H9 (cell line): ENCODE measurements at regions not wholly inside any gene's neighbourhood (a gene's known extent, or its start where the extent isn't known, plus 50 kb on each side); places are given as distances from the start of the nearest gene placed in this dataset.

Experiments used
- DNase-seq: peaks from one replicate; pipeline ENCODE4 v3.0.0-alpha.2; 2017
- H2AFZ ChIP-seq: one replicate; pipeline ENCODE4 v1.6.1; 2013; ENCODE audit warnings: mild to moderate bottlenecking, low read length, control low read depth, moderate library complexity
- H2AK5ac ChIP-seq: 2 replicates; pipeline ENCODE4 v1.6.1; 2013; ENCODE audit warnings: low read length, control low read depth, mixed read lengths; ENCODE audit not compliant: insufficient read length
- H2BK120ac ChIP-seq: one replicate; pipeline ENCODE4 v1.6.1; 2013; ENCODE audit warnings: low read depth, mild to moderate bottlenecking, low read length, control low read depth, inconsistent platforms; ENCODE audit not compliant: poor library complexity, severe bottlenecking
- H2BK12ac ChIP-seq: 2 replicates; pipeline ENCODE4 v1.6.1; 2013; ENCODE audit warnings: low read length, control low read depth, mixed read lengths, low read depth; ENCODE audit not compliant: insufficient read length
- H2BK15ac ChIP-seq: 2 replicates; pipeline ENCODE4 v1.6.1; 2013; ENCODE audit warnings: low read depth, low read length, control low read depth
- H2BK20ac ChIP-seq: one replicate; pipeline ENCODE4 v1.6.1; 2013; ENCODE audit warnings: low read depth, mild to moderate bottlenecking, low read length, control low read depth, inconsistent platforms; ENCODE audit not compliant: poor library complexity, severe bottlenecking
- H2BK5ac ChIP-seq: 2 replicates; pipeline ENCODE4 v1.6.1; 2013; ENCODE audit warnings: low read length, control low read depth, mixed read lengths; ENCODE audit not compliant: insufficient read length
- H3K14ac ChIP-seq: 2 replicates; pipeline ENCODE4 v1.6.1; 2013; ENCODE audit warnings: low read length, control low read depth; ENCODE audit not compliant: insufficient read depth
- H3K18ac ChIP-seq: 2 replicates; pipeline ENCODE4 v1.6.1; 2013; ENCODE audit warnings: low read depth, mild to moderate bottlenecking, mixed read lengths, low read length, control low read depth; ENCODE audit not compliant: insufficient read length
- H3K23ac ChIP-seq: 2 replicates; pipeline ENCODE4 v1.6.1; 2013; ENCODE audit warnings: low read length, control low read depth, mixed read lengths, low read depth; ENCODE audit not compliant: insufficient read length
- H3K23me2 ChIP-seq: 2 replicates; pipeline ENCODE4 v1.6.1; 2013; ENCODE audit warnings: low read depth, mild to moderate bottlenecking, mixed read lengths, low read length, control low read depth; ENCODE audit not compliant: insufficient read length, poor library complexity, severe bottlenecking
- H3K27ac ChIP-seq: 2 replicates; pipeline ENCODE4 v1.5.1; 2013; ENCODE audit warnings: low read length, control low read depth, mixed read lengths, low read depth; ENCODE audit not compliant: insufficient read length
- H3K27me3 ChIP-seq: 2 replicates; pipeline ENCODE4 v1.6.1; 2013; ENCODE audit warnings: low read length, control low read depth, inconsistent platforms; ENCODE audit not compliant: insufficient read depth
- H3K4ac ChIP-seq: 2 replicates; pipeline ENCODE4 v1.6.1; 2013; ENCODE audit warnings: low read depth, mild to moderate bottlenecking, control low read depth, inconsistent platforms, low read length, moderate library complexity
- H3K4me1 ChIP-seq: 2 replicates; pipeline ENCODE4 v1.6.1; 2013; ENCODE audit warnings: low read length, control low read depth, inconsistent platforms; ENCODE audit not compliant: insufficient read depth
- H3K4me2 ChIP-seq: 2 replicates; pipeline ENCODE4 v1.6.1; 2013; ENCODE audit warnings: low read length, control low read depth, mixed read lengths; ENCODE audit not compliant: insufficient read length, insufficient read depth
- H3K56ac ChIP-seq: 2 replicates; pipeline ENCODE4 v1.6.1; 2013; ENCODE audit warnings: low read depth, mild to moderate bottlenecking, mixed read lengths, low read length, control low read depth; ENCODE audit not compliant: insufficient read length
- H3K79me1 ChIP-seq: 2 replicates; pipeline ENCODE4 v1.6.1; 2013; ENCODE audit warnings: low read depth, mild to moderate bottlenecking, moderate library complexity, low read length, control low read depth, inconsistent platforms; ENCODE audit not compliant: insufficient read depth, poor library complexity, severe bottlenecking
- H3K79me2 ChIP-seq: 2 replicates; pipeline ENCODE4 v1.6.1; 2013; ENCODE audit warnings: low read length, control low read depth, inconsistent platforms; ENCODE audit not compliant: insufficient read depth
- H3K9ac ChIP-seq: 2 replicates; pipeline ENCODE4 v1.6.1; 2013; ENCODE audit warnings: low read length, control low read depth, mixed read lengths; ENCODE audit not compliant: insufficient read length; ENCODE audit errors: extremely low read depth
- H3K9me3 ChIP-seq: one replicate; pipeline ENCODE4 v1.6.1; 2013; ENCODE audit warnings: low read depth, low read length, inconsistent platforms; ENCODE audit not compliant: control insufficient read depth
- H3T11ph ChIP-seq: one replicate; pipeline ENCODE4 v1.6.1; 2013; ENCODE audit warnings: mild to moderate bottlenecking, low read length, control low read depth, inconsistent platforms
- H4K20me1 ChIP-seq: one replicate; pipeline ENCODE4 v1.6.1; 2013; ENCODE audit not compliant: control insufficient read depth, insufficient read length, insufficient read depth
- H4K5ac ChIP-seq: 2 replicates; pipeline ENCODE4 v1.6.1; 2013; ENCODE audit warnings: low read depth, mild to moderate bottlenecking, mixed read lengths, low read length, control low read depth; ENCODE audit not compliant: insufficient read length
- H4K8ac ChIP-seq: replicated peaks from 2 replicates; pipeline ENCODE4 v1.6.1; 2013; ENCODE audit warnings: low read length, control low read depth, mixed read lengths, low read depth; ENCODE audit not compliant: insufficient read length
- H4K91ac ChIP-seq: 2 replicates; pipeline ENCODE4 v1.6.1; 2013; ENCODE audit warnings: low read depth, mild to moderate bottlenecking, moderate library complexity, mixed read lengths, low read length, control low read depth; ENCODE audit not compliant: insufficient read length
- H3K27ac Mint-ChIP-seq, 3 experiments: 2 replicates in 2 of 3; 3 replicates in 1 of 3; pipeline ENCODE4 v1.8.0; 2020 to 2021; ENCODE audit warnings: mixed read lengths in 3 of 3, mild to moderate bottlenecking in 1 of 3, moderate library complexity in 1 of 3
- H3K27me3 Mint-ChIP-seq: 2 replicates; pipeline ENCODE4 v1.8.0; 2021; ENCODE audit warnings: low read depth, mild to moderate bottlenecking, moderate library complexity, mixed read lengths
- H3K36me3 Mint-ChIP-seq, 3 experiments: 2 replicates in 2 of 3; 3 replicates in 1 of 3; pipeline ENCODE4 v1.8.0; 2020 to 2021; ENCODE audit warnings: low read depth in 3 of 3, mixed read lengths in 3 of 3; ENCODE audit not compliant: insufficient read depth in 1 of 3
- H3K4me1 Mint-ChIP-seq, 2 experiments: 2 replicates each; pipeline ENCODE4 v1.8.0; 2020; ENCODE audit warnings: mixed read lengths in 2 of 2
- H3K4me3 Mint-ChIP-seq, 2 experiments: 2 replicates in 1 of 2; 3 replicates in 1 of 2; pipeline ENCODE4 v1.8.0; 2020 to 2021; ENCODE audit warnings: mild to moderate bottlenecking in 2 of 2, mixed read lengths in 2 of 2, moderate library complexity in 1 of 2
- H3K9me3 Mint-ChIP-seq, 2 experiments: 2 replicates in 1 of 2; 3 replicates in 1 of 2; pipeline ENCODE4 v1.8.0; 2020; ENCODE audit warnings: mild to moderate bottlenecking in 2 of 2, mixed read lengths in 2 of 2, moderate library complexity in 1 of 2
- CTCF ChIP-seq: fragments of 200-600 bp; sonication (generic); conservative IDR thresholded peaks from 3 replicates; pipeline ENCODE4 v1.8.0; 2021; ENCODE audit warnings: antibody characterized with exemption, mild to moderate bottlenecking
- WGBS: extraction: QIAGEN DNeasy Blood & Tissue Kit; methylation state at CpG from one replicate; pipeline ENCODE4 v1.1.7; 2013; ENCODE audit warnings: missing lambda C conversion rate, low lambda C conversion rate, mixed read lengths; ENCODE audit not compliant: insufficient read length; ENCODE audit errors: extremely low coverage; 5-methylcytosine and 5-hydroxymethylcytosine counted together

GRCh38 chr1:36567601-36568341, 85.1 kb upstream of the CSF3R start:
- Histone ChIP-seq H3K79me1 (no peaks in the 10 kb centered on the region), H3K27ac (no peak overlapping the region), H4K5ac (no peak overlapping the region), H3K23me2 (no peaks in the 10 kb centered on the region), H2BK20ac (no peak overlapping the region), H3K79me2 (no peaks in the 10 kb centered on the region), H2BK15ac (no peak overlapping the region), H3T11ph (no peak overlapping the region), H3K4me1 (no peaks in the 10 kb centered on the region), H2BK5ac (no peak overlapping the region), H3K4me2 (no peak overlapping the region), H4K8ac (no peak overlapping the region), H3K14ac (no peak overlapping the region), H2BK12ac (no peak overlapping the region), H4K91ac (no peak overlapping the region), H3K23ac (no peak overlapping the region), H2AK5ac (no peak overlapping the region), H3K4ac (no peak overlapping the region), H3K18ac (no peak overlapping the region), H4K20me1 (no peaks in the 10 kb centered on the region), H2BK120ac (no peak overlapping the region), H3K27me3 (no peaks in the 10 kb centered on the region), H3K9ac (no peak overlapping the region), H2AFZ (no peak overlapping the region), H3K56ac (no peak overlapping the region), H3K9me3 (no peaks in the 10 kb centered on the region)
- no peak for TF ChIP-seq CTCF
- peak; percentile 17 for DNase-seq
- peaks cover 9% of the 10 kb centered on the region for H3K27me3 Mint-ChIP-seq
- peaks cover 15 to 19% of the 10 kb centered on the region in 2 experiments for H3K4me1 Mint-ChIP-seq
- H3K9me3 Mint-ChIP-seq, result no peaks in the 10 kb centered on the region
- H3K27ac Mint-ChIP-seq, result no peak overlapping the region
- no peak overlapping the region for H3K4me3 Mint-ChIP-seq
- WGBS, result no CpG with 5 or more reads among the region's 11 CpGs
- H3K36me3 Mint-ChIP-seq, result no peaks in the 10 kb centered on the region
